CD4-positive, alpha-beta T cell (primary cell): ENCODE measurements at regions not wholly inside any gene's neighbourhood (a gene's known extent, or its start where the extent isn't known, plus 50 kb on each side); places are given as distances from the start of the nearest gene placed in this dataset.

ENCODE experiments used
- ATAC-seq: fragments of 200-7000 bp; cut with Tn5 transposase; one replicate; pipeline ENCODE4 v1.10.0; 2022; ENCODE audit warnings: mild to moderate bottlenecking; ENCODE audit not compliant: poor library complexity
- CTCF ChIA-PET: fragments of 350-600 bp; sonication (Branson Sonifier 250); formaldehyde crosslinking; loops from one replicate; lab custom pipeline; 2021; ENCODE audit warnings: antibody characterized with exemption, inconsistent platforms; lab: Charles Lee
- POLR2A ChIA-PET: fragments of 350-600 bp; sonication (Branson Sonifier 250); formaldehyde crosslinking; loops from one replicate; lab custom pipeline; 2021; ENCODE audit warnings: antibody characterized with exemption, inconsistent platforms; lab: Charles Lee
- DNase-seq, 14 experiments: peaks; one replicate each; pipeline ENCODE4 v3.0.0-alpha.2; 2013 to 2020; ENCODE audit warnings: mixed read lengths in 2 of 14
- H3K27ac ChIP-seq, 2 donors: one replicate each; pipeline versions ENCODE4 v1.5.1 to v1.7.0; 2013; ENCODE audit warnings: low read length in 2 of 2, low read depth in 1 of 2, mild to moderate bottlenecking in 1 of 2
- H3K27me3 ChIP-seq, 2 experiments: 1 replicate in 1 of 2; 2 replicates in 1 of 2; pipeline versions ENCODE4 v1.6.1 to v1.7.0; 2013; ENCODE audit warnings: low read length in 2 of 2, control low read depth in 1 of 2, mild to moderate bottlenecking in 1 of 2, moderate library complexity in 1 of 2; ENCODE audit not compliant: insufficient read depth in 2 of 2, control insufficient read depth in 1 of 2
- H3K36me3 ChIP-seq: one replicate; pipeline ENCODE4 v1.6.1; 2013; ENCODE audit warnings: low read length, control low read depth; ENCODE audit not compliant: insufficient read depth
- H3K4me1 ChIP-seq: one replicate; pipeline ENCODE4 v1.6.1; 2013; ENCODE audit warnings: low read length, control low read depth; ENCODE audit not compliant: insufficient read depth
- H3K4me3 ChIP-seq: one replicate; pipeline ENCODE4 v1.5.1; 2013; ENCODE audit warnings: mild to moderate bottlenecking, low read length, moderate library complexity
- H3K9me3 ChIP-seq, 2 experiments: 1 replicate in 1 of 2; 2 replicates in 1 of 2; pipeline versions ENCODE4 v1.6.1 to v1.7.0; 2013; ENCODE audit warnings: low read length in 2 of 2, mild to moderate bottlenecking in 2 of 2, control low read depth in 1 of 2, moderate library complexity in 1 of 2; ENCODE audit not compliant: control insufficient read depth in 1 of 2, insufficient read depth in 1 of 2
- H3K27ac Mint-ChIP-seq: one replicate; pipeline ENCODE4 v1.8.0; 2020; ENCODE audit warnings: mixed read lengths
- H3K27me3 Mint-ChIP-seq: one replicate; pipeline ENCODE4 v1.8.0; 2021; ENCODE audit warnings: mixed read lengths
- H3K36me3 Mint-ChIP-seq: one replicate; pipeline ENCODE4 v1.8.0; 2021; ENCODE audit warnings: low read depth, mixed read lengths
- H3K4me1 Mint-ChIP-seq: one replicate; pipeline ENCODE4 v1.8.0; 2021; ENCODE audit warnings: low read depth, mixed read lengths
- H3K4me3 Mint-ChIP-seq: one replicate; pipeline ENCODE4 v1.8.0; 2020; ENCODE audit warnings: mild to moderate bottlenecking, mixed read lengths
- H3K9me3 Mint-ChIP-seq: one replicate; pipeline ENCODE4 v1.8.0; 2020; ENCODE audit warnings: mixed read lengths
- intact Hi-C, 2 experiments: fragments of 100-400 bp; cut with DNase I in 1 of 2; cut with micrococcal nuclease in 1 of 2; formaldehyde crosslinking; loops; one replicate each; pipeline versions ENCODE4 v1.15.1 to v1.9.0; 2023 to 2025; cut with DNase I, micrococcal nuclease
- TF ChIP-seq, protein P1 (sequence below): fragments of 200-600 bp; IDR thresholded peaks from one replicate; pipeline ENCODE4 v1.8.0; 2022; ENCODE audit warnings: antibody characterized with exemption, mild to moderate bottlenecking

GRCh38 chr17:34011599-34011998 is 243.5 kb upstream of the CCL2 start:
- H3K27ac Mint-ChIP-seq, result no peak overlapping the region
- ChIA-PET CTCF (no interaction called here), POLR2A (no interaction called here)
- Histone ChIP-seq H3K36me3 (no peaks in the 10 kb centered on the region), H3K27ac (no peak overlapping the region), H3K4me1 (no peaks in the 10 kb centered on the region), H3K27me3 (peaks cover 0 to 5% of the 10 kb centered on the region in 2 experiments), H3K4me3 (no peak overlapping the region), H3K9me3 (no peaks in the 10 kb centered on the region)
- H3K4me1 Mint-ChIP-seq, result no peaks in the 10 kb centered on the region
- peaks cover 19% of the 10 kb centered on the region for H3K27me3 Mint-ChIP-seq
- intact Hi-C loops, result no loop called here
- no peak for ATAC-seq
- no peak for DNase-seq
- H3K4me3 Mint-ChIP-seq, result no peak overlapping the region
- TF ChIP-seq, protein P1, sequence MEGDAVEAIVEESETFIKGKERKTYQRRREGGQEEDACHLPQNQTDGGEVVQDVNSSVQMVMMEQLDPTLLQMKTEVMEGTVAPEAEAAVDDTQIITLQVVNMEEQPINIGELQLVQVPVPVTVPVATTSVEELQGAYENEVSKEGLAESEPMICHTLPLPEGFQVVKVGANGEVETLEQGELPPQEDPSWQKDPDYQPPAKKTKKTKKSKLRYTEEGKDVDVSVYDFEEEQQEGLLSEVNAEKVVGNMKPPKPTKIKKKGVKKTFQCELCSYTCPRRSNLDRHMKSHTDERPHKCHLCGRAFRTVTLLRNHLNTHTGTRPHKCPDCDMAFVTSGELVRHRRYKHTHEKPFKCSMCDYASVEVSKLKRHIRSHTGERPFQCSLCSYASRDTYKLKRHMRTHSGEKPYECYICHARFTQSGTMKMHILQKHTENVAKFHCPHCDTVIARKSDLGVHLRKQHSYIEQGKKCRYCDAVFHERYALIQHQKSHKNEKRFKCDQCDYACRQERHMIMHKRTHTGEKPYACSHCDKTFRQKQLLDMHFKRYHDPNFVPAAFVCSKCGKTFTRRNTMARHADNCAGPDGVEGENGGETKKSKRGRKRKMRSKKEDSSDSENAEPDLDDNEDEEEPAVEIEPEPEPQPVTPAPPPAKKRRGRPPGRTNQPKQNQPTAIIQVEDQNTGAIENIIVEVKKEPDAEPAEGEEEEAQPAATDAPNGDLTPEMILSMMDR, result no peak
- H3K36me3 Mint-ChIP-seq, result no peaks in the 10 kb centered on the region
- H3K9me3 Mint-ChIP-seq, result no peaks in the 10 kb centered on the region

GRCh38 chr17:34012709-34013375 is 242.2 kb upstream of the CCL2 start:
- Histone ChIP-seq H3K9me3 (no peaks in the 10 kb centered on the region), H3K4me3 (no peak overlapping the region), H3K36me3 (no peaks in the 10 kb centered on the region), H3K4me1 (no peaks in the 10 kb centered on the region), H3K27me3 (peaks cover 0 to 2% of the 10 kb centered on the region in 2 experiments), H3K27ac (no peak overlapping the region)
- Mint-ChIP-seq H3K27me3 (peaks cover 18% of the 10 kb centered on the region), H3K27ac (no peak overlapping the region), H3K4me1 (no peaks in the 10 kb centered on the region), H3K9me3 (no peaks in the 10 kb centered on the region), H3K36me3 (no peaks in the 10 kb centered on the region), H3K4me3 (no peak overlapping the region)
- CTCF ChIA-PET, result no interaction called here
- intact Hi-C loops, result no loop called here
- TF ChIP-seq, protein P1, result no peak
- ATAC-seq, result no peak
- POLR2A ChIA-PET, result no interaction called here
- DNase-seq, result no peak

- no peak overlapping the region for H3K4me3 Mint-ChIP-seq
Observed at GRCh38 chr17:34015253-34015652, 239.8 kb upstream of the CCL2 start.

More at GRCh38 chr17:34015253-34015652, 239.8 kb upstream of the CCL2 start:
- TF ChIP-seq, protein P1, result no peak
- DNase-seq (no peak), ATAC-seq (no peak)
- no peaks in the 10 kb centered on the region for H3K9me3 ChIP-seq
- Mint-ChIP-seq H3K36me3 (no peaks in the 10 kb centered on the region), H3K27ac (no peak overlapping the region), H3K4me1 (no peaks in the 10 kb centered on the region), H3K9me3 (no peaks in the 10 kb centered on the region), H3K27me3 (peaks cover 9% of the 10 kb centered on the region)
- H3K27me3 ChIP-seq, result no peaks in the 10 kb centered on the region
- H3K4me1 ChIP-seq, result no peaks in the 10 kb centered on the region
- no peaks in the 10 kb centered on the region for H3K36me3 ChIP-seq
- ChIA-PET CTCF (no interaction called here), POLR2A (no interaction called here)
- no peak overlapping the region for H3K27ac ChIP-seq
- H3K4me3 ChIP-seq, result no peak overlapping the region
- intact Hi-C loops, result no loop called here
